GM21390 (cell line): ENCODE measurements at regions not wholly inside any gene's neighbourhood (a gene's known extent, or its start where the extent isn't known, plus 50 kb on each side); places are given as distances from the start of the nearest gene placed in this dataset.

Source experiments
- ATAC-seq: cut with Tn5 transposase; IDR thresholded peaks from one replicate; pipeline ENCODE4 v1.9.1; 2021; ENCODE audit not compliant: unreplicated experiment

DNA sequence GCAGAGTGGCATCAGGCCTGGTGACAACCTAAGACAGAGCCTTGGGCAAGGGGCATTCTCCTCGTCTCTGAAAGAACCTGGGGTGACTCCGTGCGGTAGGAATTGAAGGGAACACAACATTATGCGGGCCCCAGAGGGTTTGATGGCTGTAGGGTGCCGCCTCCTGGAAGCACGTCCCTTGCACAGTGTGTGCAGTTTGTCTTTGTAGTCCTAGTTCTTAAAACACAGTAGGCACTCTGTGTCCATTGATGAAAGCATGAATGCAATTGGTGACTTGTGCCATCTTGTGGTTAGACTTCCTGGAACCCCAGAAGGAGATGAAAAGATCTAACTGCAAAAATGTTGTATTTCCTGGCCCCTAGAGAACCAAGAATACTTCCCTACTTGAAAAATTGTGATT lies 279.8 kb downstream of the UTP18 start:
- no peak for ATAC-seq

DNA sequence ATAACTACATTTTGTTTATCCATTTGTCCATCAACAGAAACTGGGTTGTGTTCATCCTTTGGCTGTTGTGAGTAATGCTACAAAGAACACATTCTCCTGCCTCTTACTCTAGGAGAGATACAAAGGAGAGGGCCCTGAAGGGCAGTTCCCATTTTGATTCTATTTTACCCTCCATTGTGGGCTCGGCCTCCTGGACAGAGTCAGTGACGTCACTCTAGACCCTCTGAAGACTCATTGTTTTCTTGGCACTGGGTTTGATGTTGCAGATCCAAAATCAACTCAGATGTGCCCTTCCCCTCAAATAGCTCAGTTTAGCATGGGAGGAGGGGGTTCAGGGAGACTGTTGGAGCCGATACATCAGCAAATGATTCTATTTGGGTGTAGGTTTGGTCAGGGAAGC lies 280.9 kb downstream of the UTP18 start:
- ATAC-seq, result no peak

DNA sequence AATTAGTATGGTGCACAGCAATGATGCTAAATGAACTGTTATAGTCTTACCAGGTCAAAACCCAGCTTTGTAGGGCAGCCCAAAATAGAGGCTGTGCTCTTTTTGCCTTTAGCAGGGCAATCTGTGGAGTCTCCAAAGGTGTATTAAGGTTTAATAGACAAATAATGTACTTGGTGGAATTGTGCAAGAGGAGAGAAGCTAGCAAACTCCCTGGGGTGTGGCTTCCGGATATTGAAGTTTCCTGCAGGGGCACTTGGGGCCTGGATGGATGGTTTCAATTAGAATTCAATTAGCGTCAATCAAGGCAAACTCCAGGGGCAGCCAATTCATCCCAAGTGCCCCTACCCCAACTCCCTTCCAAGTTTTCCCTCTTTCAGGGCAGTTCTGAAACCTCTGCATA lies 285.8 kb downstream of the UTP18 start:
- no peak for ATAC-seq

DNA sequence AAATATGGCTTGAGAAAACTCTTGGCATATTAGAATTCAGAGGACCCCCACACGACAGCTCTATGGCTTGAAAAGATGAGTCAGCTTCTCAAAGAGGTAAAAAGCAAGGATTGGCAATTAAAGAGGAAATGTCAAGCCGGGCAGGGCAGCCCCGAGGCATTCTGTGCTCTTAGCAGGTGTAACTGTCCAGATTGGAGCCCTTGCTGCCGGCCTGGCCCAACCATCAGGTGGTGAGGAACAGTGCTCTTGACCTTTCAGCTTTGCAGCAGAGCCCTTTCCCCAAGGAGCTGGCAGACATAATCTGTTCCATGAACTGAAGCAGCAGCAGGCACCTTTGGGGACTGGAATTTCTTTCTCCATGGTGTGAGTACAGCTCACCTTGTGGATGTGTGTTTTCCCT lies 287.8 kb downstream of the UTP18 start:
- ATAC-seq, result no peak

DNA sequence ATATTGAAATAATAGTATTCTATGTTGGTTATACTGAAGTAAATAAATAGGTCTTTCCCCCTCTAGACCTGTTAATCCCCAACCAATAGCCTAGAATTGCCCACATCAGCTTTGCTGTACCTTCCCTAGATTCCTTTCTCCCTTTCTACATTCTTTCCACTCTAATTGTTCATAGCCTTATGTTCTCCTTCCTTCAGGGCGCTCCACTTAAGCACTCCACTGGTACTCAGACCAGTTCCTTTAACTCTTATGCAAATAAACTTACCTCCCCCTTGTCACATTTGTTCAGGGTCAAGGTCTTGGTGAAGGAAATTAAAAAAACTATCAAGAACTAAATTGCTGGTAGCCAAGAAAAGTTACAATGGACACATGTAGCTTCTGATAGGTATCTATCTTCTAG lies 294.8 kb downstream of the UTP18 start:
- ATAC-seq, result no peak

DNA sequence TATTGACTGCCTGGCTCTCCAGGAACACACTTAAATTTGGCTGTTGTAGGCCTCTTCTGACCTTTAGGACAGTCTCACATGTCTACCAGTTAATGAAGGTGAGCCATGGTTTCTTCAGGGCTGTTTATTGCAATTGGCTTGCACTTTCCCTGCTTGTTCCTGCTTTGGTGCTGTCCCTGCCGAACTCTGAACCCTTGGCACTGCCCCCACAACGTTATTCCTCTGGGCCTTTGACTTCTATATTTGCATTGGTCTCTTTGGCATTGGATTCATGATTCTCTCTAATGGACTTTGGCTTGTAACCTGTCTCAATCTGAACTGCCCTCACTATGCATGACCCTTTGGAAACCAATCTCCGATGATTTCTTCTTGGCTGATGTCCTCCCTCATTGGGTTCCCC lies 299.4 kb downstream of the UTP18 start:
- no peak for ATAC-seq

DNA sequence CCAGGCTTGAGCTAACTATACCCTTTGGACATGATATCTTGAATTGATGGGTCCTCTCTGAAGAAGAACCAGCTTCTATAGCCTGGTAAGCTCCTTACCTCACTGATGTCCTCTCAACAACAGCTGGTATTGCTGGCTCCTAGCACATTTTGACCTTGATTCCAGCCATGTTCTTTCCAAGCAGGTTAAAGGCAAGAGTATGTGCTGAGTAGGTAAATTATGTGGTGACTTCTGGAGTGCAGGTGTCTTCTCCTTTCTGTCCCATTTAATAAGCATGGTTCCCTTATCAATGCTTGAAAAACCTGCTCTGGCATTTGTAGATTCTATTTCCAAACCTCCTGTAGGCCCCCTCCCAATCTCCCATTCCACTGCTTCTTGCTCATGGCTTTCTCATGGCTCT lies 300.1 kb downstream of the UTP18 start:
- no peak for ATAC-seq

DNA sequence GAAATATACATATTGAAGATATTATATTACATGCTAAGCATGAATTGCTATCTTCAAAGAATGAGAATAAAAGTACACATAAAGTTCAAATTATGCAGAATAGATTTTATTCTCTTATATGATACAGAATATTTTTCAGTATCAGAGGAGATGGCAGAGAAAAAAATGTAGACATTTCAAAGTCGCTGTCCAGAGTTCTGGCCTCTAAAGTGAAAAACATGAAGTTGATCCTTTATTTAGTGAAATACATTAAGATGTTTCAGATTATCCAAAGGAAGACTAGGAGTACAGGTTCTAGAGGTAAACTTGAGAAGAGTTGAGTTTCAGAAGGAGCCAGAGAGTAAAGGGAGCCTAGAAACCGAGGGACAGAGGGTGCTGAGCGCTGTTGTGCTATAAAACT lies 303.6 kb downstream of the UTP18 start:
- no peak for ATAC-seq

DNA sequence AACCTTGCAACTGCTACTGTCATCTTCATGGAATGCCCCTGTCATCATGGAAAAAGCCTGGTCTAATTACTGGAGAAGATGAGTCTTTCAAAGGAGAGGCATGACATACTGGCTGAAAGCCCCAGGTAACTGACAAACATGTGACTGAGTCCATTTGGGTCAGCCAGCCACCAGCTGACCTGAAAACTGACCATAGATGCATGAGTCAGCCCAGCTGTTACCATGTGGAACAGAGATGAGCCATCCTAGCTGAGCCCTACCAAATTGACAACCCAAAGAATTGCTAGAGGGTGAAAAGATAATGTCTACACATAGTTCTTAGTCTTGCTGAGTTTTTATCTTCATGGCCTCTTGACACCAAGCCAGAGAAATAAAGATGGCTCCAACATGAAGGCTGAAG lies 311.8 kb downstream of the UTP18 start:
- no peak for ATAC-seq
